Suprapubic skin (tissue), 4 donors: ENCODE measurements at regions not wholly inside any gene's neighbourhood (a gene's known extent, or its start where the extent isn't known, plus 50 kb on each side); places are given as distances from the start of the nearest gene placed in this dataset.

Experiments used
- DNase-seq, 2 donors: peaks; one replicate each; pipeline ENCODE4 v3.0.0-alpha.2; 2019; ENCODE audit warnings: low spot score in 2 of 2
- H3K27ac ChIP-seq: fragments of 200-600 bp; sonication (generic); one replicate; pipeline ENCODE4 v1.5.1; 2019
- H3K27me3 ChIP-seq: fragments of 200-600 bp; sonication (generic); one replicate; pipeline ENCODE4 v1.5.1; 2019
- H3K36me3 ChIP-seq: fragments of 200-600 bp; sonication (generic); one replicate; pipeline ENCODE4 v1.5.1; 2019
- H3K4me1 ChIP-seq: fragments of 200-600 bp; sonication (generic); one replicate; pipeline ENCODE4 v1.5.1; 2019
- H3K4me3 ChIP-seq: fragments of 200-600 bp; sonication (generic); one replicate; pipeline ENCODE4 v1.5.1; 2019; ENCODE audit warnings: mild to moderate bottlenecking
- H3K9me3 ChIP-seq: fragments of 200-600 bp; sonication (generic); one replicate; pipeline ENCODE4 v1.5.1; 2019
- CTCF ChIP-seq, 2 donors: fragments of 200-600 bp in 1 of 2; fragments of 450-650 bp in 1 of 2; sonication (generic) in 1 of 2; IDR thresholded peaks; one replicate each; pipeline ENCODE4 v1.5.1; 2016 to 2019; ENCODE audit warnings: antibody characterized with exemption in 2 of 2, mild to moderate bottlenecking in 1 of 2, moderate library complexity in 1 of 2
- EP300 ChIP-seq: sonication (generic); formaldehyde crosslinking; IDR thresholded peaks from one replicate; pipeline ENCODE4 v1.6.1; 2017; ENCODE audit warnings: antibody characterized with exemption
- POLR2A ChIP-seq, 2 donors: fragments of 450-650 bp; IDR thresholded peaks; one replicate each; pipeline ENCODE4 v1.6.1; 2017; ENCODE audit warnings: antibody characterized with exemption in 2 of 2, mild to moderate bottlenecking in 2 of 2, moderate library complexity in 2 of 2
- POLR2AphosphoS5 ChIP-seq, 3 donors: sonication (generic); formaldehyde crosslinking; IDR thresholded peaks; one replicate each; pipeline ENCODE4 v1.6.1; 2017; ENCODE audit warnings: antibody characterized with exemption in 3 of 3
- WGBS: methylation state at CpG from one replicate; pipeline ENCODE4 v1.1.5; 2018; 5-methylcytosine and 5-hydroxymethylcytosine counted together

GRCh38 chr5:159644053-159644452 is 272.2 kb upstream of the ADRA1B start:
- H3K27me3 ChIP-seq: no peaks in the 10 kb centered on the region
- H3K36me3 ChIP-seq: no peaks in the 10 kb centered on the region
- 45% methylated on average over 1 of the region's 1 CpG for WGBS
- H3K27ac ChIP-seq: no peak overlapping the region
- H3K9me3 ChIP-seq: no peaks in the 10 kb centered on the region
- H3K4me3 ChIP-seq: no peak overlapping the region
- no peak for DNase-seq
- H3K4me1 ChIP-seq: no peaks in the 10 kb centered on the region
- no peak for TF ChIP-seq CTCF (IDR thresholded peaks at IDR 0.05)
- TF ChIP-seq POLR2A (IDR thresholded peaks at IDR 0.05): no peak
- TF ChIP-seq EP300: no peak
- TF ChIP-seq POLR2AphosphoS5 (IDR thresholded peaks at IDR 0.05): no peak

GRCh38 chr5:159645179-159645846 is 271.0 kb upstream of the ADRA1B start:
- no peaks in the 10 kb centered on the region for H3K9me3 ChIP-seq
- H3K4me3 ChIP-seq: no peak overlapping the region
- TF ChIP-seq POLR2AphosphoS5 (IDR thresholded peaks at IDR 0.05): no peak
- no peak for TF ChIP-seq POLR2A (IDR thresholded peaks at IDR 0.05)
- TF ChIP-seq EP300: no peak
- no peak for TF ChIP-seq CTCF (IDR thresholded peaks at IDR 0.05)
- H3K4me1 ChIP-seq: no peaks in the 10 kb centered on the region
- H3K27ac ChIP-seq: no peak overlapping the region
- WGBS: 77% methylated on average over 7 of the region's 7 CpGs
- H3K36me3 ChIP-seq: no peaks in the 10 kb centered on the region
- no peak for DNase-seq
- H3K27me3 ChIP-seq: no peaks in the 10 kb centered on the region

- no peak for TF ChIP-seq POLR2AphosphoS5 (IDR thresholded peaks at IDR 0.05)
- TF ChIP-seq CTCF (IDR thresholded peaks at IDR 0.05): no peak
- Histone ChIP-seq H3K4me3 (no peak overlapping the region), H3K27ac (no peak overlapping the region), H3K9me3 (no peaks in the 10 kb centered on the region), H3K27me3 (no peaks in the 10 kb centered on the region), H3K36me3 (no peaks in the 10 kb centered on the region), H3K4me1 (no peaks in the 10 kb centered on the region)
- 78% methylated on average over 2 of the region's 2 CpGs for WGBS
- DNase-seq: no peak
Measured at GRCh38 chr5:159650803-159651202, 265.5 kb upstream of the ADRA1B start.

- 85% methylated on average over 3 of the region's 3 CpGs for whole genome bisulfite sequencing
- no peaks in the 10 kb centered on the region for H3K9me3 ChIP-seq
- DNase-seq: no peak
- no peaks in the 10 kb centered on the region for H3K27me3 ChIP-seq
- TF ChIP-seq CTCF (IDR thresholded peaks at IDR 0.05) (no peak), POLR2A (IDR thresholded peaks at IDR 0.05) (no peak), POLR2AphosphoS5 (IDR thresholded peaks at IDR 0.05) (no peak), EP300 (no peak)
- H3K36me3 ChIP-seq: no peaks in the 10 kb centered on the region
- H3K4me3 ChIP-seq: no peak overlapping the region
- H3K27ac ChIP-seq: no peak overlapping the region
- H3K4me1 ChIP-seq: no peaks in the 10 kb centered on the region
Measured at GRCh38 chr5:159655757-159656409, 260.4 kb upstream of the ADRA1B start.

- H3K4me1 ChIP-seq: no peaks in the 10 kb centered on the region
- no peak for DNase-seq
- no peak overlapping the region for H3K4me3 ChIP-seq
- H3K27ac ChIP-seq: no peak overlapping the region
- H3K9me3 ChIP-seq: no peaks in the 10 kb centered on the region
- TF ChIP-seq POLR2A (IDR thresholded peaks at IDR 0.05) (no peak), CTCF (IDR thresholded peaks at IDR 0.05) (no peak), EP300 (no peak), POLR2AphosphoS5 (IDR thresholded peaks at IDR 0.05) (no peak)
- H3K36me3 ChIP-seq: no peaks in the 10 kb centered on the region
- H3K27me3 ChIP-seq: no peaks in the 10 kb centered on the region
- WGBS: 48% methylated on average over 4 of the region's 4 CpGs
Measured at GRCh38 chr5:159657298-159657697, 259.0 kb upstream of the ADRA1B start.
